ENCODE measurements at regions not wholly inside any gene's neighbourhood (a gene's known extent, or its start where the extent isn't known, plus 50 kb on each side); places are given as distances from the start of the nearest gene placed in this dataset.

GRCh38 chr11:116126562-116126961 is 622.3 kb upstream of the CADM1 start:
- no peak overlapping the region for H3K27ac ChIP-seq
- no peaks in the 10 kb centered on the region for H3K9me3 ChIP-seq
- TF ChIP-seq CTCF (IDR thresholded peaks at IDR 0.05) = no peak
- no peak for TF ChIP-seq POLR2A (IDR thresholded peaks at IDR 0.05)
- no peak for TF ChIP-seq EP300 (IDR thresholded peaks at IDR 0.05)
- TF ChIP-seq POLR2AphosphoS5 (IDR thresholded peaks at IDR 0.05) = no peak
- H3K36me3 ChIP-seq = no peaks in the 10 kb centered on the region
- WGBS, 2 donors = 92% methylated on average over 2 to 3 of the region's 3 CpGs
- H3K4me3 ChIP-seq = no peak overlapping the region
- H3K27me3 ChIP-seq = no peaks in the 10 kb centered on the region
- DNase-seq (no peak), ATAC-seq (ENCODE audit: low FRiP score in 2 of 2) (no peak)
- no peaks in the 10 kb centered on the region for H3K4me1 ChIP-seq

- Histone ChIP-seq H3K4me1 (no peaks in the 10 kb centered on the region), H3K9me3 (no peaks in the 10 kb centered on the region), H3K36me3 (no peaks in the 10 kb centered on the region), H3K27ac (no peak overlapping the region), H3K27me3 (no peaks in the 10 kb centered on the region), H3K4me3 (no peak overlapping the region)
- TF ChIP-seq EP300 (IDR thresholded peaks at IDR 0.05) (no peak), POLR2A (IDR thresholded peaks at IDR 0.05) (no peak), POLR2AphosphoS5 (IDR thresholded peaks at IDR 0.05) (no peak), CTCF (IDR thresholded peaks at IDR 0.05) (no peak)
- DNase-seq (peak in 1 of 2 donors; percentile 43), ATAC-seq (ENCODE audit: low FRiP score in 2 of 2) (peak in 1 of 2 donors; percentile 9)
- 86 to 96% methylated on average over 8 to 9 of the region's 9 CpGs for WGBS, 2 donors
Observed at GRCh38 chr11:116124922-116125714, 620.9 kb upstream of the CADM1 start.

GRCh38 chr11:116123739-116124138 is 619.5 kb upstream of the CADM1 start:
- ATAC-seq (ENCODE audit: low FRiP score in 2 of 2) = no peak

GRCh38 chr11:116122697-116123472 is 618.7 kb upstream of the CADM1 start:
- no peaks in the 10 kb centered on the region for H3K27me3 ChIP-seq
- H3K4me1 ChIP-seq = no peaks in the 10 kb centered on the region
- no peak overlapping the region for H3K27ac ChIP-seq
- 94 to 95% methylated on average over 8 of the region's 8 CpGs for whole genome bisulfite sequencing, 2 donors
- ATAC-seq (ENCODE audit: low FRiP score in 2 of 2) (no peak), DNase-seq (peak in 1 of 2 donors; percentile 32)
- no peaks in the 10 kb centered on the region for H3K9me3 ChIP-seq
- H3K36me3 ChIP-seq = no peaks in the 10 kb centered on the region
- no peak overlapping the region for H3K4me3 ChIP-seq
- TF ChIP-seq POLR2AphosphoS5 (IDR thresholded peaks at IDR 0.05) = no peak
- no peak for TF ChIP-seq CTCF (IDR thresholded peaks at IDR 0.05)
- TF ChIP-seq POLR2A (IDR thresholded peaks at IDR 0.05) = no peak
- no peak for TF ChIP-seq EP300 (IDR thresholded peaks at IDR 0.05)

More at GRCh38 chr11:116123739-116124138, 619.5 kb upstream of the CADM1 start:
- Histone ChIP-seq H3K27me3 (no peaks in the 10 kb centered on the region), H3K4me1 (no peaks in the 10 kb centered on the region), H3K9me3 (no peaks in the 10 kb centered on the region), H3K27ac (no peak overlapping the region), H3K36me3 (no peaks in the 10 kb centered on the region), H3K4me3 (no peak overlapping the region)
- no peak for DNase-seq
- TF ChIP-seq POLR2AphosphoS5 (IDR thresholded peaks at IDR 0.05) (no peak), POLR2A (IDR thresholded peaks at IDR 0.05) (no peak)
- 92 to 93% methylated on average over 5 of the region's 5 CpGs for WGBS, 2 donors

GRCh38 chr11:116119158-116119557 is 614.9 kb upstream of the CADM1 start:
- no peaks in the 10 kb centered on the region for H3K27me3 ChIP-seq
- TF ChIP-seq EP300 (IDR thresholded peaks at IDR 0.05) = no peak
- TF ChIP-seq CTCF (IDR thresholded peaks at IDR 0.05) = no peak
- TF ChIP-seq POLR2A (IDR thresholded peaks at IDR 0.05) = no peak
- TF ChIP-seq POLR2AphosphoS5 (IDR thresholded peaks at IDR 0.05) = no peak
- H3K36me3 ChIP-seq = no peaks in the 10 kb centered on the region

More at GRCh38 chr11:116119158-116119557, 614.9 kb upstream of the CADM1 start:
- Histone ChIP-seq H3K9me3 (no peaks in the 10 kb centered on the region), H3K4me1 (no peaks in the 10 kb centered on the region), H3K27ac (no peak overlapping the region), H3K4me3 (no peak overlapping the region)
- WGBS, 2 donors = 91 to 96% methylated on average over 11 of the region's 11 CpGs
- ATAC-seq (ENCODE audit: low FRiP score in 2 of 2) (no peak), DNase-seq (no peak)
